ENCODE measurements at regions not wholly inside any gene's neighbourhood (a gene's known extent, or its start where the extent isn't known, plus 50 kb on each side); places are given as distances from the start of the nearest gene placed in this dataset.
"Not testable (repeated sequence)": the region's sequence is repeated elsewhere in the genome, so short reads cannot be mapped to it uniquely, and the experiment has no call there.

DNA sequence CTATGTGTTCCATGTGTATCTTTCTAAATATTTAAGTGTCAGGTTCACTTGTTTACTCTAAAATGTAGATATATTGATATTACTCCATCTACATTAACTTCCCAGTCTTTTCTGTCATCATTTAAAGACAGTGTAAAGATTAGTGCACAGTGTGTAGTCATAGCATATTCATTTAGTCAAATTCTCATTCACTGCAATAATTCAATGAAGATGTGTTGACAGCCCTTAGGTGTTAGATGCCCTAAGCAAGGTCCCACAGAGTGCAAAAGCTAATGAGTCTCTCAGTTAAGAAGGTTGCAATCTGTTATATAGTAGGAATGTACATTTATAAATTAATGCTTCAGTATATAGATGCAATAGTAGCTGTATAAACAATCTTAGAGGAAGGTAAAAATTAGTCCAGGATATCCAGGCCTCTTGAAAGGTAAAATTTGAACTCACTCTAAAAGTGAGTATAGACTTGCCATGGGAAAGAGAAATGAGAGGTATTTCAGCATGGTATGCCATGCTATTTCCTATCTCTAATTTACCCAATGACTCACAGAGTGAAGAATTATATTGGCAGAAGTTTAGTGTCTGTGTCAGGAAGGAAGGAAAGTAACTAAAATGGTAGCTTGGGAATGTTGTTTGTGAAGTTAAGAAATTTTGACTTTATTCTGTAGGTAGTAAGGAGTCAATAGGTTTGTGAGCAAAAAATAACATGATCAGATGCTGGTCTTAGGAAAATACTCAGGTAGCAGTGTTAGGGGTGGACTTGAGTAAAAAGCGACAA lies 969.9 kb upstream of the CITED2 start:
- Histone ChIP-seq H3K27me3 (no peaks in the 10 kb centered on the region), H3K9me3 (no peaks in the 10 kb centered on the region)
- DNase-seq = no peak

GRCh38 chr6:140343128-140343527 lies 968.7 kb upstream of the CITED2 start:
- Histone ChIP-seq H3K9me3 (no peaks in the 10 kb centered on the region), H3K36me3 (no peaks in the 10 kb centered on the region), H3K27ac (no peak overlapping the region), H3K4me1 (no peaks in the 10 kb centered on the region), H3K27me3 (no peaks in the 10 kb centered on the region), H3K4me3 (no peak overlapping the region)
- no peak for TF ChIP-seq POLR2A (IDR thresholded peaks at IDR 0.05)
- TF ChIP-seq, protein P1, sequence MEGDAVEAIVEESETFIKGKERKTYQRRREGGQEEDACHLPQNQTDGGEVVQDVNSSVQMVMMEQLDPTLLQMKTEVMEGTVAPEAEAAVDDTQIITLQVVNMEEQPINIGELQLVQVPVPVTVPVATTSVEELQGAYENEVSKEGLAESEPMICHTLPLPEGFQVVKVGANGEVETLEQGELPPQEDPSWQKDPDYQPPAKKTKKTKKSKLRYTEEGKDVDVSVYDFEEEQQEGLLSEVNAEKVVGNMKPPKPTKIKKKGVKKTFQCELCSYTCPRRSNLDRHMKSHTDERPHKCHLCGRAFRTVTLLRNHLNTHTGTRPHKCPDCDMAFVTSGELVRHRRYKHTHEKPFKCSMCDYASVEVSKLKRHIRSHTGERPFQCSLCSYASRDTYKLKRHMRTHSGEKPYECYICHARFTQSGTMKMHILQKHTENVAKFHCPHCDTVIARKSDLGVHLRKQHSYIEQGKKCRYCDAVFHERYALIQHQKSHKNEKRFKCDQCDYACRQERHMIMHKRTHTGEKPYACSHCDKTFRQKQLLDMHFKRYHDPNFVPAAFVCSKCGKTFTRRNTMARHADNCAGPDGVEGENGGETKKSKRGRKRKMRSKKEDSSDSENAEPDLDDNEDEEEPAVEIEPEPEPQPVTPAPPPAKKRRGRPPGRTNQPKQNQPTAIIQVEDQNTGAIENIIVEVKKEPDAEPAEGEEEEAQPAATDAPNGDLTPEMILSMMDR (IDR thresholded peaks at IDR 0.05) = no peak
- DNase-seq = no peak

More for the DNA sequence above, 969.9 kb upstream of the CITED2 start:
- no peak overlapping the region for H3K27ac ChIP-seq
- TF ChIP-seq POLR2A (IDR thresholded peaks at IDR 0.05) = no peak
- TF ChIP-seq, protein P1 (IDR thresholded peaks at IDR 0.05) = no peak
- no peak overlapping the region for H3K4me3 ChIP-seq
- H3K36me3 ChIP-seq = no peaks in the 10 kb centered on the region
- H3K4me1 ChIP-seq = no peaks in the 10 kb centered on the region

DNA sequence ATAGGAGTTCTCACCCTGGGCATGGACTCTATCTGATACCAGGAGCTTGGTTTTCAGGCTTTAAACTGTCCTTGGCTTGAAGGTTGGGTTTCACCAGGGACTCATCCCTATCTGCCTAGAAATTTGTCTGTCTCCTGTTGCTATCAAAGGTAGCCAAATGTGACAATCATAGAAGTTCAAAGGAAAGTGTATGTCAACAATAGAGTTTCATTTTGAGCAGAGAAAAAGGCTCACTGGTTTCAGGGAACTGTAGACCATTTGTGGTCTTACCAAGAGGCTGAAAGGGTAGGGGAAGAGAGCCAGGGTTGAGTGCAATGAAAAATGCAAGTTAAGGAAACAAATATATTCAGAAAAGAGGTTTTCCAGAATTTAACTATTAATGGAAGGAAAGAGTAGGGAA lies 966.8 kb upstream of the CITED2 start:
- H3K9me3 ChIP-seq = no peaks in the 10 kb centered on the region
- H3K36me3 ChIP-seq = no peaks in the 10 kb centered on the region
- H3K27ac ChIP-seq = no peak overlapping the region
- TF ChIP-seq, protein P1 (IDR thresholded peaks at IDR 0.05) = no peak
- TF ChIP-seq POLR2A (IDR thresholded peaks at IDR 0.05) = no peak
- H3K27me3 ChIP-seq = no peaks in the 10 kb centered on the region
- H3K4me3 ChIP-seq = no peak overlapping the region
- no peaks in the 10 kb centered on the region for H3K4me1 ChIP-seq
- no peak for DNase-seq

- H3K36me3 ChIP-seq = no peaks in the 10 kb centered on the region
- H3K27me3 ChIP-seq = no peaks in the 10 kb centered on the region
- H3K4me3 ChIP-seq = no peak overlapping the region
- TF ChIP-seq, protein P1 (IDR thresholded peaks at IDR 0.05) = no peak
- TF ChIP-seq POLR2A (IDR thresholded peaks at IDR 0.05) = no peak
- H3K4me1 ChIP-seq = no peaks in the 10 kb centered on the region
- no peaks in the 10 kb centered on the region for H3K9me3 ChIP-seq
- no peak for DNase-seq
- no peak overlapping the region for H3K27ac ChIP-seq
These were observed 966.3 kb upstream of the CITED2 start for GRCh38 chr6:140340795-140341194.

DNA sequence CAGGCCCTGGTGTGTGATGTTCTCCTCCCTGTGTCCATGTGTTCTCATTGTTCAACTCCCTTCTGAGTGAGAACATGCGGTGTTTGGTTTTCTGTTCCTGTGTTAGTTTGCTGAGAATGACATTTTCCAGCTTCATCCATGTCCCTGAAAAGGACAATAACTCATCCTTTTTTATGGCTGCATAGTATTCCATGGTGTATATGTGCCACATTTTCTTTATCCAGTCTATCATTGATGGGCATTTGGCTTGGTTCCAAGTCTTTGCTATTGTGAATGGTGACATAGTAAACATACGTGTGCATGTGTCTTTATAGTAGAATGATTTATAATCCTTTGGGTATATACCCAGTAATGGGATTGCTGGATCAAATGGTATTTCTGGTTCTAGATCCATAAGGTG lies 964.6 kb upstream of the CITED2 start:
- not testable (repeated sequence) for H3K27ac ChIP-seq, DNase-seq, H3K4me1 ChIP-seq, H3K4me3 ChIP-seq, H3K9me3 ChIP-seq, H3K36me3 ChIP-seq, H3K27me3 ChIP-seq

DNA sequence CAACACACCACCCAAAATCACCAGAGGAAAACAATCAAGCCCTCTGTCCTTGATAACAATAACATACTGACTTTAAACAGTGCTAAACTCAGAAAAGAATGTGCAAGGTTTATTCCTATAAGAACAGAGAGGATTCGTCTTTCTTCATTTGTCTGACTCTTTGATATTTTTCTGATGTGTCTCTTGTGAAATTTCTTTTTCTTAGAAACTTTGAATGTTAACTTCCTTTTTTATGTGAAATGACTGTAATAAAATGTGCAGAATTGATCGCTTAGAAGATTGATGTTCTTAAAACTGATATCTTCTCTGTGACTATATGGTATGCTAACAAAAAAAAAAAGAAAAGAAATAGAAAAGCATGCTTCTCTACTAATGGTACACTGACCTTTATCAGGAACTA lies 947.4 kb upstream of the CITED2 start:
- DNase-seq = no peak
- H3K27me3 ChIP-seq = no peaks in the 10 kb centered on the region
- H3K9me3 ChIP-seq = no peaks in the 10 kb centered on the region
- H3K27ac ChIP-seq = no peak overlapping the region
- H3K4me3 ChIP-seq = no peak overlapping the region
- H3K36me3 ChIP-seq = no peaks in the 10 kb centered on the region
- TF ChIP-seq POLR2A (IDR thresholded peaks at IDR 0.05) = no peak
- TF ChIP-seq, protein P1 (IDR thresholded peaks at IDR 0.05) = no peak
- H3K4me1 ChIP-seq = peaks cover 0 to 6% (median 0%) of the 10 kb centered on the region in 4 donors

Data from Peyer's patch (tissue), 4 donors.